ENCODE measurements at regions not wholly inside any gene's neighbourhood (a gene's known extent, or its start where the extent isn't known, plus 50 kb on each side); places are given as distances from the start of the nearest gene placed in this dataset.
A peak's percentile ranks its signal among the peaks of the same experiment; 100 is the strongest.
"Not testable (repeated sequence)": the region's sequence is repeated elsewhere in the genome, so short reads cannot be mapped to it uniquely, and the experiment has no call there.

- DNase-seq: no peak
Observed at GRCh38 chr5:78726571-78726970, 78.0 kb upstream of the LHFPL2 start.

DNA sequence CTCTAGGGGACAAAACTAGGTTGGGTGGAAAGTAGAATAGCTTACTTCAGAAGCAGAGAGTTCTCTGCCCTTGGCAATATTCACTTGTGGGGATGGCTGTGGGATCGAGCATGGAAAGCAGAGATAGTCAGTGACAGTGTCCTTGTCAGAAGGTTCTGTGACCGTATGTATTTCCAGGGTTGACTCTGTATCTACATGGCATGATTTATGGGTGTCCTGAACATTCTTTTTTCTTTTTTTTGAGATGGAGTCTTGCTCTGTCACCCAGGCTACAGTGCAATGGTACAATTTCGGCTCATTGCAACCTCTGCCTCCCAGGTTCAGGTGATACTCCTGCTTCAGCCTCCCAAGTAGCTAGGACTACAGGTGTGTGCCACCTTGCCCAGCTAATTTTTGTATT is 77.4 kb upstream of the LHFPL2 start:
- no peak for DNase-seq

DNA sequence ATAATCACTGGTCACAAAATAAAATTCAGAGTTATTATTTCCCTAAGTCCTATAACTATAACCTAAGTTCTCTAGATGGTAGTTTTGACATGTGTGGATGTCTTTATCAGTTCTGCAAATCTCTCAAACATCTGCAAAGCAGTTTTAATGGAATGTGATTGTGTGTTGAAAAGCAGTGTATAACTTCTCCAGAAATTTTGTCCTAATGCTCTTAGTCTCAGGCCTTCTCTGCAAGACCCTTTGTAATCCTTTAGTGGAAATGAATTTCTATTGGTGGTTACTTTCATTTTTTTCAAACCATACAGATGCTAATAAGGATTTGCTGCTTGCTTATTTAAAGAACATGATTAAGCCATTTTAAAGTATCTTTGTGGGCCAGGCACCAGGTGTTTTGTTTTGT is 75.5 kb upstream of the LHFPL2 start:
- no peak for DNase-seq

- DNase-seq: no peak
Observed at GRCh38 chr5:78720997-78721396, 72.4 kb upstream of the LHFPL2 start.

DNA sequence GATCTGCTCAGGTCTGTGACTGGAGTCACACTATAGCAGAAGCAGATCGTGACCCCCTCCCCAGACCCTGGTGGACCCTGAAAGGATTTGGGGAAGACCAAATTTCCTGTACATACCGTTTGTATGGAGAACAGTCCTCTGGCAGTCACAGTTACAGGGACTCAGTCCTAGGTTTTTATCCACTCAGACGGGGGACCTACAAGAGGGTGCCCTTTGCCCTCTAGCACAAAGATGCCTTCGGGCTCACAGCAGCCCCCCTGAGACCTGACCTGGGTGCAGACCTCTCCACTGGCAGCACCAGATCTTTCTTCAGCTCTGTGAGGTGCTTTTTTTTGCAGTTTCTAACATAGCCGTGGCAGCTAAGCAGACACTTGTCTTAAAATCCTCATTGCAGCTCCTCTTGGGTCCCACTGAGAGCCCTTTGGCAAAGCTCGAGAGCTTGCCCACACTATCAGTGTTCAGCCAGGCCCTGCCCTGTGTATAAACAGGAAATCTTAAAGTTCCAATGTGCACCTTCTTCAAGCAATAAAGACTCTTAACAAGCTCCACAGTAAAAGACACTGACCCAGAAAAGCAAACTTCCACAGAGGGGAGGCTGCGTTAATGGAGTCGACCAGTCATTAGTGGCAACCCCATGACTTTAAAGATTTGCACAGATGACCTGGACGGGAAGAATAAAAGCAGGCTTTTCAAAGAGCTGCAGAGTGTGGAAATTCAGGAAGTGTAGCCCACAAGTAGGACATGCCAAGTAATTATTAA is 71.8 kb upstream of the LHFPL2 start:
- DNase-seq: peak; percentile 21

DNA sequence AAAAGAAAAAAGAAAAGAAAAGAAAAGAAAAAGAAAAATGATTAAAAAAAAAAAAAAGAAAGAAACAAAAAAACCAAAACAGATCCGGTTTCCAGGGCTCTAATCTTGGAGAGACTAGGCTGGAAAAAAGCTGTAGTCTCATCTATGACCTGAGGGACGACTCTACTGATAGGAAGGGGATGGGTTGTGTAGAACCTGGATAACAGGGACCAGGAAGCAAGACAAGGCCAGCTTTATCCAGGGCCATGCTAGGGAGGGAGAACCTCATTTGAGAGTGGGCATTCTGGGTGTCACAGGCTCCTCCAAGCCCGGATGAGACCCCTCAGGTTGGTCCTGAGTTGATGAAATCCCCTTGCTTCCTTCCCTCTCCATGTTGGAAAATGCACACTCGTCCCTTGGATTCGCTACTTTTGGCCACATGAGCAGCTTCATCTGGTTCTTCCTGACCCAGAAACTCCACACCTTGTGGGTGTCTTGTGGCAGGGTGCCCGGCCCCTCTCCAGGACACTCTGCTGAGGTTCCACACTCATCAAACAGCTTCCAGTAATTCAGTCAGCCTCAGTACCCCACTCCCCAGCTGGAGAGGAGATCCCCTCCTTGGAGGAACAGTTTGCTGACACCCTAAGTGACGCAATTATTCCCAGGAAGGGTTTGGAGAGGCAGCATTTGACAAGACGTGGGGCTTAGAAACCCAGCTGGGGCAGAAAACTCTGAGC is 71.1 kb upstream of the LHFPL2 start:
- DNase-seq: no peak

DNA sequence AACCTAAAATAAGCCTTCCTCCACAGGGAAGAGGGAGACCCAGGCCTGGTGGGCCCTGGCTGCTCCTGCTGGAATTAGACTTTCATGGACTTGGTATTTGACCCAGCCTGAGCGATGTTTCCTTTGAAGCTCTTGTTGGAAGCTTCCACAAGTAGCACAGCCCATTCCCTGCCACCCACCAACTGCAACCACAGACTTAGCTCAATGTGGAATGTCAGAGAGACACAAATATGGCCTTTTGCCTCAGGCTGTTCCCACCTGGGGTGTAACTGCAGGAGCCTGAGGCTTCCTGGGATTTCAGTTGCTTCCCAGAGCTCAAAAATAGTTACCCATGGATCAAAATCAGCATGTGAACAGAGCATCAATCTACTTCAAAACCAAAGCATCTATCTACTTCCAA is 70.3 kb upstream of the LHFPL2 start:
- no peak for DNase-seq

- DNase-seq: no peak
Observed at GRCh38 chr5:78717674-78718584, 69.4 kb upstream of the LHFPL2 start.

GRCh38 chr5:78716206-78716605 is 67.6 kb upstream of the LHFPL2 start:
- no peak for DNase-seq

- DNase-seq: not testable (repeated sequence)
Observed at GRCh38 chr5:78715351-78715750, 66.8 kb upstream of the LHFPL2 start.

DNA sequence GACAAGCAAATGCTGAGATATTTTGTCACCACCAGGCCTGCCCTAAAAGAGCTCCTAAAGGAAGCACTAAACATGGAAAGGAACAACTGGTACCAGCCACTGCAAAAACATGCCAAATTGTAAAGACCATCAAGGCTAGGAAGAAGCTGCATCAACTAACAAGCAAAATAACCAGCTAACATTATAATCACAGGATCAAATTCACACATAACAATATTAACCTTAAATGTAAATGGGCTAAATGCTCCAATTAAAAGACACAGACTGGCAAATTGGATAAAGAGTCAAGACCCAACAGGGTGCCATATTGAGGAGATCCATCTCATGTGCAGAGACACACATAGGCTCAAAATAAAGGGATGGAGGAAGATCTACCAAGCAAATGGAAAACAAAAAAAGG is 63.1 kb upstream of the LHFPL2 start:
- DNase-seq: not testable (repeated sequence)

- not testable (repeated sequence) for DNase-seq
Observed at GRCh38 chr5:78709729-78710430, 61.3 kb upstream of the LHFPL2 start.

DNA sequence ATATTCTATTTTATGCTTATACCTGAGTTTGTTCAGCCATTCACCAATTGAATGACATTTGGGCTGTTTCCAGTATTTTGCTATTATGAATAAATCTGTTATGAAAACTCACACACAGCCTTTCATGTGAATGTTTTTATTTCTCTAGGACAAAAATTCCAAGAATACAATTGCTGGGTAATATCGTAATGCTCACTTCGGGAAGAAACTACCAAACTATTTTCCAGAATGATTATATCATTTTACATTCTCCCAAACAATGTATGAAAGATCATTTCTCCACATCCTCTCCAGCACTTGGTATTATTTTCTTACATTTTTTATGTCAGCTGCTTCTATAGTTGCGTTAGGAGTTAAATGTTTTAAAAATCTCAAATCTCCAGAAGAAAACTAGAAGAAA is 58.3 kb upstream of the LHFPL2 start:
- DNase-seq: no peak

- DNase-seq: no peak
Observed at GRCh38 chr5:78706381-78706780, 57.8 kb upstream of the LHFPL2 start.

DNA sequence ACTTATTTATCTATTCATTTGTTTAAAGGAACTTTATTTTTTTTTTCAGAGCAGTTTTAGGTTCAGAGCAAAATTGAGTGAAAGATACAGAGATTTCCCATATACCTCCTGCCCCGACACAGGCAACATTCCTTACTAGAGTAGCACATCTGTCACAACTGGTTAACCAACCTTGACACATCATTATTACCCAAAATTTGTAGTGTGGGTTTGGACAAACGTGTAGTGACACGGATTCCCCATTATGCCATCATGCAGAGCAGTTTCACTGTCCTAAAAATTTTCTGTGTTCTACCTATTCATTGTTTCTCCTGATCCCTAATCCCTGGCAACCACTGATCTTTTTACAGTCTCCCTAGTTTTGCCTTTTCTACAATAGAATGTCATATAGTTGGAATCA is 57.3 kb upstream of the LHFPL2 start:
- DNase-seq: no peak

- DNase-seq: peak; percentile 31
Observed at GRCh38 chr5:78701795-78702410, 53.3 kb upstream of the LHFPL2 start.

- DNase-seq: peak; percentile 74
Observed at GRCh38 chr5:78699552-78700153, 51.1 kb upstream of the LHFPL2 start.

GRCh38 chr5:78698191-78698791 is 49.7 kb upstream of the LHFPL2 start:
- no peak for DNase-seq
